Activated naive CD4-positive, alpha-beta T cell treated with anti-CD3 and anti-CD28 coated beads for 36 hours (primary cell): ENCODE measurements at regions not wholly inside any gene's neighbourhood (a gene's known extent, or its start where the extent isn't known, plus 50 kb on each side); places are given as distances from the start of the nearest gene placed in this dataset.
"Not testable (repeated sequence)": the region's sequence is repeated elsewhere in the genome, so short reads cannot be mapped to it uniquely, and the experiment has no call there.

ENCODE experiments used
- CTCF ChIA-PET: fragments of 350-600 bp; sonication (Branson Sonifier 250); formaldehyde crosslinking; loops from one replicate; lab custom pipeline; 2021; ENCODE audit warnings: antibody characterized with exemption; lab: Charles Lee
- DNase-seq: peaks from one replicate; pipeline ENCODE4 v3.0.0-alpha.2; 2020
- H3K27ac Mint-ChIP-seq: one replicate; pipeline ENCODE4 v1.8.0; 2021; ENCODE audit warnings: mild to moderate bottlenecking, mixed read lengths
- H3K27me3 Mint-ChIP-seq: one replicate; pipeline ENCODE4 v1.8.0; 2021; ENCODE audit warnings: low read depth, mixed read lengths
- H3K36me3 Mint-ChIP-seq: one replicate; pipeline ENCODE4 v1.8.0; 2021; ENCODE audit warnings: low read depth, mixed read lengths
- H3K4me1 Mint-ChIP-seq: one replicate; pipeline ENCODE4 v1.8.0; 2021; ENCODE audit warnings: low read depth, mixed read lengths
- H3K4me3 Mint-ChIP-seq: one replicate; pipeline ENCODE4 v1.8.0; 2021; ENCODE audit warnings: mild to moderate bottlenecking, moderate library complexity, mixed read lengths
- H3K9me3 Mint-ChIP-seq: one replicate; pipeline ENCODE4 v1.8.0; 2021; ENCODE audit warnings: mixed read lengths
- intact Hi-C: fragments of 100-400 bp; cut with micrococcal nuclease; formaldehyde crosslinking; loops from one replicate; pipeline ENCODE4 v1.15.1; 2023

DNA sequence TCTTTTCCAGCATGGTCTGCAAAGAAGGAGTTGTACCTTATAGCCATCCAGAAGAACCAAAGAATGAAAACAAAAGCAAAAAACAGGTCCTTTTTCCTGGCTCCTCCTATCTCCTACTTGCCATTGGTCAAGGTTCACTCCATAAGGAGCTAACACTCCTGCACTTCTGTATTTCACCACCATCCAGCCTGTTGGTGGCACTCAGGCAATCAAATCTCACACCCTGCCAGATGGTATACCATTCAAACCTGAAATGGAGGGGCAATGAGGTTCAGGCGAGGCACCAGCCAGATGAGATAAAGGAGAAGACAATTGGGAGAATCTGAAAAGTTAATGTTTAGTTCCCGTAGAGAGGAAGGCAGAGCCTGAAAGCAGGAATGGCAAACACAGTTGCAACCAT is 203.8 kb downstream of the ALDH8A1 start:
- peaks cover 16% of the 10 kb centered on the region for H3K27me3 Mint-ChIP-seq
- no peaks in the 10 kb centered on the region for H3K9me3 Mint-ChIP-seq
- CTCF ChIA-PET = no interaction called here
- no peak overlapping the region for H3K27ac Mint-ChIP-seq
- H3K4me3 Mint-ChIP-seq = no peak overlapping the region
- H3K36me3 Mint-ChIP-seq = no peaks in the 10 kb centered on the region
- no peaks in the 10 kb centered on the region for H3K4me1 Mint-ChIP-seq
- DNase-seq = no peak
- intact Hi-C loops = no loop called here

DNA sequence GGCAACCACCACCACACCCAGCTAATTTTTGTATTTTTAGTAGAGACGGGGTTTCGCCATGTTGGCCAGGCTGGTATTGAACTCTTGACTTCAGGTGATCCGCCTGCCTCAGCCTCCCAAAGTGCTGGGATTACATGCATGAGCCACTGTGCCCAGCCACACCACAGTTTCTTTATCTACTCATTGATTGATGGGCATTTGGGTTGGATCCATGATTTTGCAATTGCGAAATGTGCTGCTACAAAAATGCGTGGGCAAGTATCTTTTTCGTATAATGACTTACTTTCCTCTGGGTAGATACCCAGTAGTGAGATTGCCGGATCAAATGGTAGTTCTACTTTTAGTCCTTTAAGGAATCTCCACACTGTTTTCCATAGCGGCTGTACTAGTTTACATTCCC is 204.7 kb downstream of the ALDH8A1 start:
- H3K27me3 Mint-ChIP-seq = peaks cover 21% of the 10 kb centered on the region
- CTCF ChIA-PET, H3K4me1 Mint-ChIP-seq, H3K36me3 Mint-ChIP-seq, H3K4me3 Mint-ChIP-seq, intact Hi-C loops, H3K9me3 Mint-ChIP-seq, H3K27ac Mint-ChIP-seq, DNase-seq: not testable (repeated sequence)

DNA sequence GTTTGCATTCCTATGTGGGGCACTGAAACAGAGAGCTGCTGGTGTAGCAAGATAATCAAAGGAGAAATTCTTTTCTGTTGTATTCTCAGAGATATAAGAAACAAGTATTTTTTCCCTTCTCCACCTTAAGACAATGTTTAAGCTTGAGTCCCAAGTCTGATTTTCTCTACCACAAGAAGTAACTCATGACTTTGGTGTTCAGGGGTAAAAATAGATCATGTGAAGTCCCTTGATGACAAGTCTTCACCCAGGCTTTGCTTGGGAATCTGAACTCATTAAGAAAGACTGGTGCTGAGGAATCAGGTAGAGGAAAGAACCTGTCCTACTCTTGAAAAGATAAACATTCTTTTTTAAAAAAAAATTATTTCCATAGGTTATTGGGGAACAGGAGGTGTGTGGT is 205.6 kb downstream of the ALDH8A1 start:
- H3K27ac Mint-ChIP-seq = no peak overlapping the region
- H3K4me3 Mint-ChIP-seq = no peak overlapping the region
- intact Hi-C loops = no loop called here
- H3K36me3 Mint-ChIP-seq = no peaks in the 10 kb centered on the region
- H3K4me1 Mint-ChIP-seq = no peaks in the 10 kb centered on the region
- peaks cover 21% of the 10 kb centered on the region for H3K27me3 Mint-ChIP-seq
- no peaks in the 10 kb centered on the region for H3K9me3 Mint-ChIP-seq
- no peak for DNase-seq
- CTCF ChIA-PET = no interaction called here

GRCh38 chr6:134741200-134741536 is 208.7 kb downstream of the ALDH8A1 start:
- Mint-ChIP-seq H3K4me1 (no peaks in the 10 kb centered on the region), H3K4me3 (no peak overlapping the region), H3K27me3 (peaks cover 20% of the 10 kb centered on the region), H3K27ac (no peak overlapping the region), H3K36me3 (no peaks in the 10 kb centered on the region), H3K9me3 (no peaks in the 10 kb centered on the region)
- CTCF ChIA-PET = interaction anchor here (0.6 kb wide), 1 partner anchor 46 kb away, joined by 5 read pairs; no protein-coding TSS in a partner anchor
- DNase-seq = no peak
- intact Hi-C loops = no loop called here

DNA sequence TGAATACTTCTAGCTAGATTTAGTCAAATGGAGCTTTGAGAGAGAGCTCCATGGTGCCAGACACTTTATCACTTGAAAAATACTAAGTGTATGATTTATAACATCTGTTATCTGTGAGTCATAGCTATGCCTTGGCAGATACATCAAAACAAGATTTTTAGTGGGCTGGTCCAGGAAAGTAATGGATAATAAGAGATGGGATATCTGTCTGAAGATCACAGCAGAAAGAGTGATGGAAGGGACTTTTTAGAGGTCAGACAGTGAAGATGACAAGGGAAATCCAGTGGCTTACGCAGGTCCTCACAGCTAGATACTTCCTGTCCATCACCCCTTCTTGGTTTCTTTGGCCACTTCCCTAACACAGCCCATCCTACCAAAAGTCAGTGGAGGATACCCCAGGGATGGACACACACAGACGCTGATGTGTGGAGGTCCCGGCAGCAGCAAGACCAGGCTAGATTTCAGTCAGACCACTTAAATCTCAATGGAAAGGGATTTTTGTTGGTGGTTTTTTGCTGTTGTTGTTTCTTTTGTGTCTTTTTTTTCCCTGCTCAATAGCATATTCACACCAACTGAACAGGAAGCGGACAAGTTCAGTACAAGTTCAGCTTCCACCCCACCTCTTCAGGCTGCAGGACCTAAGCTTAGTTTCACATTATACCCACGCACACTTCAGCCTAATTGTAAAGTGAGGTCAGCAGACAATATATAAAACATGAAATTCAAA is 209.3 kb downstream of the ALDH8A1 start:
- Mint-ChIP-seq H3K36me3 (no peaks in the 10 kb centered on the region), H3K27me3 (peaks cover 18% of the 10 kb centered on the region), H3K27ac (no peak overlapping the region), H3K4me1 (no peaks in the 10 kb centered on the region), H3K4me3 (no peak overlapping the region), H3K9me3 (no peaks in the 10 kb centered on the region)
- CTCF ChIA-PET = interaction anchor here (0.6 to 1.2 kb wide), 2 partner anchors 45 to 201 kb away, joined by 4 to 5 read pairs; no protein-coding TSS in a partner anchor
- intact Hi-C loops = no loop called here
- DNase-seq = no peak

- Mint-ChIP-seq H3K9me3 (no peaks in the 10 kb centered on the region), H3K36me3 (no peaks in the 10 kb centered on the region), H3K4me3 (no peak overlapping the region), H3K4me1 (no peaks in the 10 kb centered on the region), H3K27ac (no peak overlapping the region), H3K27me3 (peaks cover 13% of the 10 kb centered on the region)
- CTCF ChIA-PET = interaction anchor here (0.6 to 1.2 kb wide), 2 partner anchors 98 to 201 kb away, joined by 4 read pairs; no protein-coding TSS in a partner anchor
- intact Hi-C loops = no loop called here
- no peak for DNase-seq
These were observed 209.9 kb downstream of the ALDH8A1 start for GRCh38 chr6:134740027-134740373.

GRCh38 chr6:134739299-134740026 is 210.4 kb downstream of the ALDH8A1 start:
- H3K4me3 Mint-ChIP-seq = no peak overlapping the region
- CTCF ChIA-PET = interaction anchor here (0.6 to 1.2 kb wide), 2 partner anchors 98 to 202 kb away, joined by 4 read pairs; no protein-coding TSS in a partner anchor

GRCh38 chr6:134738211-134738885 is 211.6 kb downstream of the ALDH8A1 start:
- no peak overlapping the region for H3K27ac Mint-ChIP-seq
- CTCF ChIA-PET = no interaction called here
- H3K4me1 Mint-ChIP-seq = no peaks in the 10 kb centered on the region
- no peak overlapping the region for H3K4me3 Mint-ChIP-seq
- H3K36me3 Mint-ChIP-seq = no peaks in the 10 kb centered on the region
- peaks cover 6% of the 10 kb centered on the region for H3K27me3 Mint-ChIP-seq
- no peaks in the 10 kb centered on the region for H3K9me3 Mint-ChIP-seq
- DNase-seq = no peak
- intact Hi-C loops = no loop called here

More at GRCh38 chr6:134739299-134740026, 210.4 kb downstream of the ALDH8A1 start:
- Mint-ChIP-seq H3K27me3 (peaks cover 9% of the 10 kb centered on the region), H3K4me1 (no peaks in the 10 kb centered on the region), H3K27ac (no peak overlapping the region), H3K9me3 (no peaks in the 10 kb centered on the region), H3K36me3 (no peaks in the 10 kb centered on the region)
- intact Hi-C loops = no loop called here
- no peak for DNase-seq

DNA sequence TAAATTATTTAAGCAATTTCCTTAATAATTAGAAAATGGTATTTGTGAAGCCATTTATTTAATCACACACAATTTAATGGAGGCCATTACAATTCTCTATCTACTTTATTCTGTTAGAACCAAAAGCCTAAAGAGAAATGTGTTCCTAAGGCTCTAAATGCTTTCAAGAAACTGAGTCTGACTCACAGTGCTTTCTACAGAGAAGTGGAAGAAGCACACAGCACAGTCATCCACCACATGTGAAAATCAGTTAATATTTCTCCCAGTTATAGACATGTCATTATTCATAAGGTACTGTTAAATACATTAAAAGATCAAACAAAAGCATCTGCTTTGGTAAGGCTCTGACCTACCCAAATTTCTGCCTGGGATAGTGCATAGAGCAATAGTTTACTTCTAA is 214.4 kb downstream of the ALDH8A1 start:
- Mint-ChIP-seq H3K4me3 (no peak overlapping the region), H3K27ac (no peak overlapping the region), H3K27me3 (peaks cover under 1% of the 10 kb centered on the region), H3K4me1 (no peaks in the 10 kb centered on the region), H3K9me3 (no peaks in the 10 kb centered on the region), H3K36me3 (no peaks in the 10 kb centered on the region)
- intact Hi-C loops = no loop called here
- DNase-seq = no peak
- CTCF ChIA-PET = no interaction called here

- CTCF ChIA-PET = interaction anchor here (1.6 kb wide), 1 partner anchor 265 kb away, joined by 3 read pairs; no protein-coding TSS in a partner anchor
- intact Hi-C loops = no loop called here
- Mint-ChIP-seq H3K4me3 (no peak overlapping the region), H3K4me1 (no peaks in the 10 kb centered on the region), H3K27ac (no peak overlapping the region), H3K27me3 (no peaks in the 10 kb centered on the region), H3K36me3 (no peaks in the 10 kb centered on the region), H3K9me3 (no peaks in the 10 kb centered on the region)
- DNase-seq = no peak
These were observed 215.5 kb downstream of the ALDH8A1 start for GRCh38 chr6:134734312-134734869.

DNA sequence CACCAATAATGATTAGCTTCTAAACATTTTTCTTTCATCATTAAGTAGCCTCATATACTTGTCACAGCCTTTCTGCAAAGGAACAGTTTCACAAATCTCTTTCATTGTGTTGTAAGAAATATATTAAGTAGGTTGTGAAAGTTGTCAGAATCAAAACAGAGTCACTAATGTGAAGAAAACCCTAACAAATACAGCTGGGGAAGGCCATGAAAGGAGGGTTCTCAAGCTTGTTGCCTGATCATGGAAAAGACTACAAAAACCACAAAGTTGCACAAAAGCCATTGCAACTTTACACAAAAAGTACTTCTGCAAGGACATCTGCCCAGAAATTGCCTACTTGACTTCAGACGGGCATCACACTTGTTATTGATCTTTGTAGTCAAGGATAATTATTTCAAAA is 216.1 kb downstream of the ALDH8A1 start:
- intact Hi-C loops = no loop called here
- Mint-ChIP-seq H3K4me3 (no peak overlapping the region), H3K9me3 (no peaks in the 10 kb centered on the region), H3K27me3 (no peaks in the 10 kb centered on the region), H3K27ac (no peak overlapping the region), H3K36me3 (no peaks in the 10 kb centered on the region), H3K4me1 (no peaks in the 10 kb centered on the region)
- no peak for DNase-seq
- CTCF ChIA-PET = interaction anchor here (1.6 kb wide), 1 partner anchor 265 kb away, joined by 3 read pairs; no protein-coding TSS in a partner anchor

DNA sequence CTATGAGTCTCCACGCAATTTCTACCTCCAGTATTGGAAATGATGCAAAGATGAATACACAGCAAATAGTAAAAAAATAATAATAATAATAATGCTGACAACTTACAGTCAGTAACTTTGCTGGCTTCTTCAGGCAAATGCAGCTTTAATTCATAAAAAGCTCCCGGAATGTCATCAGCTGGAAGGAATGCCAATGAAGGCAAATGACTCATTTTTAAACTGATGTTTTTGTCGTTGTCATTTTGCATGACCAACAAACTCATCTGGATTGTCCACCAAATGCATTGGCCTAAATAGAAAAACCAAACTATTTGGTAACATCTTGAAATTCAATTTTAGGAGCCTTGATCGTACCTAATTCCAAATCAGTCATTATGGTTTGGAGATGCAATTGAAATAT is 217.1 kb downstream of the ALDH8A1 start:
- Mint-ChIP-seq H3K27ac (no peak overlapping the region), H3K4me3 (no peak overlapping the region), H3K27me3 (peaks cover 2% of the 10 kb centered on the region), H3K4me1 (no peaks in the 10 kb centered on the region), H3K9me3 (no peaks in the 10 kb centered on the region), H3K36me3 (no peaks in the 10 kb centered on the region)
- CTCF ChIA-PET = no interaction called here
- no peak for DNase-seq
- intact Hi-C loops = no loop called here
